ENCODE measurements at regions not wholly inside any gene's neighbourhood (a gene's known extent, or its start where the extent isn't known, plus 50 kb on each side); places are given as distances from the start of the nearest gene placed in this dataset.

DNA sequence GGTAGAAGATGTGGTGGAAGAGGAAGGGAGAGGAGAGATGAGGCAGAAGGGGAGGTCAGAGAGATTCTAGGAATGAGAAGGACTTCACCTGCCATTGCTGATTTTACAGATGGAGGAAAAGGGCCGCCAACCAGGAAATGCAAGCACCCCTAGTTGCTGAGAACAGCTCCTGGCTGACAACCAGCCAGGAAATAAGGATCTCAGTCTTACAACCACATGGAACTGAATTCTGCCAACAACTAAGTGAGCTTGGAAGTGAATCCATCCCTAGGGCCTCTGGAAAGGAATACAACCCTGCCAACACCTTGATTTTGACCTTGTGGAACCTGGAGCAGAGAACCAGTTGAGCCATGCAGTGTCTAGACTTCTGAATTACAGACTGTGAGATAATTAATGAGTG is 86.6 kb downstream of the EDEM1 start:
- TF ChIP-seq CTCF (IDR thresholded peaks at IDR 0.05; ENCODE audit: low read length): no peak
- TF ChIP-seq EZH2 (optimal IDR thresholded peaks at IDR 0.05; ENCODE audit: low read depth, low read length): no peak
